Stimulated activated CD4-positive, alpha-beta T cell treated with anti-CD3 and anti-CD28 coated beads, Interleukin-15, amount 100 ng/mL, for 24 hours (primary cell): ENCODE measurements at regions not wholly inside any gene's neighbourhood (a gene's known extent, or its start where the extent isn't known, plus 50 kb on each side); places are given as distances from the start of the nearest gene placed in this dataset.
"Not testable (repeated sequence)": the region's sequence is repeated elsewhere in the genome, so short reads cannot be mapped to it uniquely, and the experiment has no call there.

Experiments
- DNase-seq: peaks from one replicate; pipeline ENCODE4 v3.0.0-alpha.2; 2020

DNA sequence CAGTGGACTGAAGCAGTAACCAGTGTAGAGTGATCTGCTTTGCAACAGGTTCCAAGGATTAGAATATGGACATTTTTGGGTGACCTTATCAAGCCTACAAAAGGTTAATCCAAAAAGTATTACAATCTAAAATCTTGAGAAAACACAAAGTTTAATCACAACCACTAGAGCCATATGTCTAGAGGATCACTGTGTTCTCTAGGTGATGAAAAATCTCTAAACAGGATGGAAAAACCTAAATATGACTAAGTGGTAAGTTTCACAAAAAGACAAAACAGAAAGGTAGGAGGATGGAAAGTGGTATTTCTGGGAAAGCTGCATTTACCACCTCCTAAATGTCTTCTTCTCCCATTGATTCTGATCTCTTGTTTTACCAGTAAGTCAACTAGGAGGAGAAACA, 411.1 kb upstream of the CXADR start:
- DNase-seq = no peak

DNA sequence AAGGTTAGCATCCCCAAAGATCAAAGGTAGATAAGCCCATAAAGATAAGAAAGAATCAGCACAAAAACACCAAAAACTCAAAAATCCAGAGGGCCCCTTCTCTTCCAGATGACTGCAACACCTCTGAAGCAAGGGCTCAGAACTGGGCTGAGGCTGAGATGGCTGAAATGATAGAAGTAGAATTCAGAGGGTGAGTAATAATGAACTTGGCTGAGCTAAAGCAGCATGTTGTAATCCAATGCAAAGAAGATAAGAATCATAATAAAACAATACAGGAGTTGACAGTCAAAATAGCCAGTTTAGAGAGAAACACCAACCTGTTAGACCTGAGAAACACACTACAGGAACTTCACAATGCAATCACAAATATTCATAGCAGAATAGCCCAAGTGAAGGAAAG, 406.9 kb upstream of the CXADR start:
- no peak for DNase-seq

- DNase-seq = no peak
Measured at GRCh38 chr21:17114045-17114444, 398.8 kb upstream of the CXADR start.

- DNase-seq = no peak
Measured at GRCh38 chr21:17118638-17119384, 394.0 kb upstream of the CXADR start.

GRCh38 chr21:17119466-17120297, 393.2 kb upstream of the CXADR start:
- no peak for DNase-seq

DNA sequence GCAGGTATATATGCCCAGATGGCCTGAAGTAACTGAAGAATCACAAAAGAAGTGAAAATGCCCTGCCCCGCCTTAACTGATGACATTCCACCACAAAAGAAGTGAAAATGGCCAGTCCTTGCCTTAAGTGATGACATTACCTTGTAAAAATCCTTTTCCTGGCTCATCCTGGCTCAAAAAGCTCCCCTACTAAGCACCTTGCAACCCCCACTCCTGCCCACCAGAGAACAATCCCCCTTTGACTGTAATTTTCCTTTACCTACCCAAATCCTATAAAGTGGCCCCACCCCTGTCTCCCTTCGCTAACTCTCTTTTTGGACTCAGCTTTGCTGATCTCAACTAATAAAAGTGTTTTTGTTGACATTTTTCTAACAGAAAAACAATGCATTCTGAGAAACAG, 385.4 kb upstream of the CXADR start:
- DNase-seq = not testable (repeated sequence)

DNA sequence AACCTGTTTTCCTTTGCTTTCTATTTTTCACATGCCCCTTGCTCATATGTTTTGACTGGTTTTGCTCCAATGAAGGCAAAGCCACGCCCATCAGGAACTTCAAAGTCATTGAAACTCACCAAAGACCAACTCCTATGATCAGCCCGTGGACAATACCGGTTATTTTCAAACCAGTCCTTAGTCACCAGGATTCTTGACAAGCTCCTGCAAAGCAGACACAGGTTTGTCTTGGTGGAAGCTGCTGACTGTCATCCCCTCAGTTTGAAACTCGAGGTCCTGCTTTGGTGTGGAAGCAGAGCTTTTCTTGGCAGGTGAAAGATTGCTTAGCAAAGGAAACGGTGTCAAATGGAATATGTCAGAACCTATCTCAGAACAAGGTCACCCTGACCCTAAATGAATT, 384.7 kb upstream of the CXADR start:
- no peak for DNase-seq

DNA sequence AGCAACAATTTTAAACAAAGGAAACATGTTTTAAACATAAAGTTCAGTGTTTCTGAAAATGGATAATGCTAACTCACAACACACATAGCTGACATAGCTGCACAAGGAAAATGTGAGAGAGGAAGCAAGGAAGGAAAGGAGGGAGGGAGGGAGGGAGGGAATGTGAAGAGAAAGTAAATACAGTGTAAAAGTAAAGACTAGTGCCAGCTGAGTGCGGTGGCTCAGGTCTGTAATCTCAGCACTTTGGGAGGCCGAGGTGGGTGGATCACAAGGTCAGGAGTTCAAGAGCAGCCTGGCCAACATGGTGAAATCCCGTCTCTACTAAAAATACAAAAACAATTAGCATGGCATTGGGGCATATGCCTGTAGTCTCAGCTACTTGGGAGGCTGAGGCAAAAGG, 373.7 kb upstream of the CXADR start:
- DNase-seq = not testable (repeated sequence)

- DNase-seq = no peak
Measured at GRCh38 chr21:17139696-17140095, 373.1 kb upstream of the CXADR start.

GRCh38 chr21:17146426-17146825, 366.4 kb upstream of the CXADR start:
- DNase-seq = no peak

DNA sequence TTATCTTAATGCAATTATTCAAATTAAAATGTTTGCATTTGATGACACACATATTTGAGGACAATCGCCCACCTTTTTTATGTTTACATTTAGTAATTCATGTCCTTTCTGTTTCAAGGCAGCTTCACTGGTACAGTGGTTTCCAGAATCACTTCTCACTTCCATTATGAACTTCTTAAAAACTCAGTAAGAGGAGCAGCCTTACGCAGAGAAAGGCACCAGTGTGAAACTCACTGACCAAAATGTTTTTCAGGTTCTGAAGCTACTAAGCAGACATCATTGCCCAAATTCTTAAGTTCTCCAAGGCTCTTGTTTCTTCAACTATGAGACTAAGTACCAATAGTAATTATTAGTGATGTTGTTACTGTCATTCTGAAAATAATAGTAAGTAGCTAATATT, 353.1 kb upstream of the CXADR start:
- DNase-seq = no peak

DNA sequence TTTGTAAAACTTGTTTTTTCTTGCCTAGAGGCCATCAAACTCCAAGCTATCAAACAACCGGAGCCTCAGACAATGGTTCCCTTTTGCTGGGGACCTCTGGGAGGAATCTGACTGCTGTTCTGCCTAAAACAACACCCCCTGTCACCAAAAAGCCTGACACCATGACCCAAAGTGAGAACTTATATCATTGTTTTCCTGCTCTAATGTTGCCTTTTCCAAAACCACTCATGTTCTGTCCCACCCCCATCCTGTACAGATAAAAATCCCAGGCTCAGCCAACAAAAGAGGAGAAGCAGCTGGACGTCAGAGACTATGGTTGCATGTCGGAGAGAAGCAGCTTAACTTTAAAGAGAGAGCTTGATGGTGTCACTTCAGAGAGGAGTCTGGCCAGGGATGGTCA, 327.2 kb upstream of the CXADR start:
- no peak for DNase-seq

DNA sequence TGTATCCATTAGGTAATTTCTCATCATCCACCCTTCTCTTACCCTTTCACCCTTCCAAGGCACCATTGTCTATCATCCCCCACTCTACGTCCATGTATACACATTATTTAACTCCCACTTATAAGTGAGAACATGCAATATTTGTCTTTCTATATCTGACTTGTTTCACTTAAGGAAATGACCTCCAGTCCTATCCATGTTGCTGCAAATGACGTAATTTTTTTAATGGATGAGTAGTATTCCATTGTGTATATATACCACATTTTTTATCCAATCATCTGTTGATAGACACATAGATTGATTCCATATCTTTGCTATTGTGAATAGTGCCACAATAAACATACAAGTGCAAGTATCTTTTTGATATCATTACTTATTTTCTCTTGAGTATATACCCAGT, 322.9 kb upstream of the CXADR start:
- no peak for DNase-seq

DNA sequence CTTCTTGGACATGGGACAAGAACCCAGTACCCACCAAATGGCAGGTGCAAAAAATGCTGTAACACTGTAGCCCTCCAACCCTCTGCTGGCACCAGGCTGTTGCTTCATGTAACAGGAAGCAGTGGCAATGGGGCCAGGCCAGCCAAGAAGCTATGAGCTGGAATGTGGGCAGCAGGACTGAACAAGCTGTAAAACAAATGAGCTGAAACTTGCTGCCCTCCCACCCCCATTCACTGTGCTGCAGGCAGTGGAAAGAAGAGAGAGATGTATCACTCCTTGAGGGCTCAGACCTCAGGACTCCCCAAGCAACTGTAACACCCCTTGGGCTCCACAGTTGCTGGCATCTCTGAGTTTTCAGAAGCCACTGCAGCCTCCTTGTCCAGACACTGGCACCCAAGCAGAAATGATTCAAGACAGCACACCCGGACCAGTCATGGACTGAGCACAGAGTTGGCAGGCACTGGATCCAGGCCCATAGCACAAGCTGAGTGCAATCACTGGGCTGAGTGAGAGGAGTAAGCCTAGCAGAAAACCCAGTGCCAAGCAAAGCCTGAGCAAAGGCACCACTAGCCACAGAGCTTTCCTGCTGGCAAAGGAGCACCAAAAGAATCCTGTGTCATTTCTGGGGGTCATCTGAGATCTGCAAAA, 321.4 kb upstream of the CXADR start:
- no peak for DNase-seq

DNA sequence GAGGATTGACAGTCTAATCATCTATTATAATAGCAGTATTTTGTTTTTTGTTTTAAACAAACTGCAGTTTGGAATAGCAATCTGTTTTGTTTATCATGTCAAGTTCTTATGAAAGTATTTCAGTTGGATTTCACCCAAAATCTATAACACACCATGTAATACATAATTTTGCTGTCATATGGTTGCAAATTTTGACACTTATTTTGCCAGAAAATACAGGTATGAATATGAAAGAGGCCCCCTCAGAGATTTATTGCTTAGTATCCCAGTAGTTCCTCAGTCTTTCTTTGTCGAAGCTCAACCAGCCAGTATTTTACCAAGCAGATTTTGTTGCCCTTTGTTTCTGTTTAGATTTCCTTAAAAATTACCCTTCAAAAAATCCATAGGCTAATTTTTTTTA, 317.5 kb upstream of the CXADR start:
- DNase-seq = no peak

DNA sequence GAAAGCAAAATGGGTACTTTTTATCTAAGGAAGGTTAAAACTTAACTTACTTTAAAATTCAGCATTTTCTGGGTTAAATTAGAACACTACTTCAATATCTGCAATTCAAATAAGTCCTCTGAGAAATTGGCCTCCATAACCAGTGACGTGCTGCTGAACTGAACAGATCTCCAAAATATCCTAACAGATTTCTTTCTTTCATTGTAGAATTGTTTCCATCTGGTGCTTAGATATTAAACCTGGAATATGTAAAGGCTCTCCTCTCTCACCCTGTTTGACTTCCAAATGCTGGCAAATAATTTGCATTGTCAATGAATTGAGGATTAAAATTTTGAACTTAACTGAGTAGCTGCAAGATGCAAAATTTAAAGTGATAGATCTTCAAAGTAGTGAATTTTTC, 316.9 kb upstream of the CXADR start:
- DNase-seq = no peak

DNA sequence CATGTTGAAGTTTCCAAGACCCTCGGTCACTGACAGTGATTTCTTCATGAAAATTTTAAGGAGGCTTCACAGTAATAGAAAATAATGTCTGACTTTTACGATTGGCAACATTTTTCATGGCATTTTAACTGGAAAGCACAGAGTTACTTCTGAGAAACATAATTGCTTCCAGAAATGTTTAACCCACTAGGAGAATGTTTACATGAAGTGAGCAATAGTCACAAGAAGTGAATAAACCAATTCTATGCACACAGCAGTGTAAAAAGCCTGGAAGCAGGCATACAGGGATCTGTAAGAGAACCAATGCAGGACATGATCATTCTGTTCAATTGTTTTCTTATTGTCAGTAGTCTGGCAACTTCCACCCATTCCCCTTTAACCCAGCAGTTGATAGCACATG, 316.2 kb upstream of the CXADR start:
- DNase-seq = no peak

GRCh38 chr21:17197996-17198395, 314.8 kb upstream of the CXADR start:
- DNase-seq = no peak

DNA sequence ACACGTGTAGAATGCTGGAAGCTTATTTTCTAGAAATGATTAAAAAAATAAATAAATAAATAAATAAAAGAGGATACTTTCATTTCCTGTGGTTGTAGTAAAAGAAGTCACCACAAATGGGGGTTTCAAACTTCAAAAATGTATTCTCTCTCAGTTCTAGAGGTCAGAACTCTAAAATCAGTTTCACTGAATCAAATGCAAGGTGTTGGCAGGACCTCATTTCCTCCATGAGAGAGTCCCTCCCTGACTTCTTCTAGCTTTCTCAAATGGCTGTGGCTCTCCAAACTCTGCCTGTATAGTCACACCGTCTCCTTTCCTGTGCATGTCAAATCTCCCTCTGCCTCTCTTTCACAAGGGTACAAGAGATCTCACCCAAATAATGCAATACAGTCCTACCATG, 312.6 kb upstream of the CXADR start:
- DNase-seq = no peak

DNA sequence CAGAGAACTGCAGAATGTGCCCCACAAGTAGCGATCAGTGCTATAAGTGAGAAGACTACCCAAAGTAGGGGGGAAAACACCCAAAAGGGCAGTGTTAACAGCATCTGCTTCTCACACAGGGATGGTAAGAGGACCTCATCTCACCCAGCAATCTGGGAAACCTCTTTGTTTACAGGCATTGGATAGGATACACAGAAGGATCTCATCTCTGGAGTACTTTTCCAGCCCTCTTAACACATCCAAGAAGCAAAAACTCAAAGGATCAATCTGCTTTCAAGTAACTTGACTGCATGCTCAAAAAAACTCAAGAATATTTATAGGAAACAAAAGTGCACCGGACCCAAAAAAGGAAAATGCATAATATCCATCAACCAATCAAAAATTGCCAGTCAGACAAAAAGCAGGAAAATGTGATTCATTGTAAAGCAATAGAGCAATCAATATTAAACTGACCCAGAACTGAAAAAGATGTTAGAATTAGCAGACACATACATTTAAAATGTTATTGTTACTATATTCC, 311.0 kb upstream of the CXADR start:
- DNase-seq = no peak

DNA sequence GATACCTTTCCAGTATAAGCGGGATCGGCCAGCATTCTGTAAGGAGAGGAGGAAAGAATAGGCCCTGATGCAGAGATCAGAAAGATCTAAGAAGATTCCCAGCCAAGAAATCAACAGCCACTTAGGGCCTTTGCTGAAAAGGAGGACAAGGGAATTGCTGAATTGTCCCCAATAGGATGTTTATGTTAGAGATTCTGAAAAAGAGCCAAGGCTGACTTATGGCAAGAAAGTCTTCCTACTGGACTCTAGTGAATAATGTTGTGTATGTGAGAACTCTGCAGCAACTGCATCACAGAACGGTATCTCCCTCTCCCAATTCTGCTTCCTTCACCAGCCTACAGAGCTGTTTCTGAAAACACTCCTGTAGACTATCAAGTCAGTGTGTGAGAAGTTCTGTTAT, 298.0 kb upstream of the CXADR start:
- DNase-seq = no peak

DNA sequence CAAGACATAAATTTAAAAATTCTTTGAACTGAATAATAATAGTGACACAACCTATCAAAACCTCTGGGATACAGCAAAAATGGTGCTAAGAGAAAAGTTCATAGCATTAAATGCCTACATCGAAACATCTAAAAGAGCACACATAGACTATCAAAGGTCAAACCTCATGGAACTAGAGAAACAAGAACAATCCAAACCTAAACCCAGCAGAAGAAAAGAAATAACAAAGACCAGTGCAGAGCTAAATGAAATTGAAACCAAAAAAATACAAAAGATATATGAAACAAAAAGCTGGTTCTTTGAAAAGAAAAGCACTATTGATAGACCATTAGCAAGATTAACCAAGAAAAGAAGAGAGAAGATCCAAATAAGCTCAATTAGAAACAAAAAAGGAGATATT, 293.8 kb upstream of the CXADR start:
- not testable (repeated sequence) for DNase-seq

DNA sequence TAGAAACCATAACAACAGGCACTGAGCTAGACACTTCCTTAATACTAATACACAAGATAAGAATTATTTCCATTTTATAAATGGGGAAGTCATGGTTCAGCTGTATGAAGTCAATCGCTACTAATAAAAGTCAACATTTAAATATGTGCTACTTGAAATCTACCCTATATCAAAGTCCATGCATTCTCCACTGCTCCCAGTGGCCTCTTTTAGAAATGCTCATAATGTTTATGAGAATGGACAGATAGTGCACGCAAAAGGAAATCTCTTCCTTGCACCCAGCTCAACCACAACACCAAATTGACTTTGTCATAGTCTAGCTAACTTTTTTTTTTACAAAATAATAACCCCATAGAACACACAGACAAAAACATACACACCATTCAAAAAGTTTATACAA, 281.7 kb upstream of the CXADR start:
- DNase-seq = no peak

DNA sequence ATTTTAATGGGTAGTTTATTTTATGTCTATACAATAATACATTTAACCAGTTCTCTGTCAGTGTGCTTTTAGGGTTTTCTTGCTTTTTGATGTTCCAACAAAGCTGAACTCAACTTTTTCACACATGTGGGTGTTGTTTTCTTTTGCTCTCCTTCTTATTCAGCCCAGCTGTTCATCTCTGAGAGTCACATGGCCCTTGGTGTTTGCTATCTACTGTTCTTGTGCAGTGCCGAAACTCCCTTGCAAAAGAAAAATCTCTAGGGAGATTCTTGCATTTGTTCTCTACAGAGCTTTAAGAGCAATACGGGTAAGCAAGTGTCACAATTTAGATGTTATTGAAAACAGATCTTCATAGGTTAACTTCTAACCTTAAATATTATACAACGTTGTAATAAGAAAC, 281.1 kb upstream of the CXADR start:
- no peak for DNase-seq
